ENCODE measurements at regions not wholly inside any gene's neighbourhood (a gene's known extent, or its start where the extent isn't known, plus 50 kb on each side); places are given as distances from the start of the nearest gene placed in this dataset.
"Not testable (repeated sequence)": the region's sequence is repeated elsewhere in the genome, so short reads cannot be mapped to it uniquely, and the experiment has no call there.

GRCh38 chr15:35967968-35968367 lies 422.0 kb upstream of the DPH6 start:
- H3K4me3 Mint-ChIP-seq; H3K4me1 Mint-ChIP-seq (ENCODE audit: low read depth); H3K9me3 Mint-ChIP-seq; H3K36me3 Mint-ChIP-seq (ENCODE audit: insufficient read depth); H3K27me3 Mint-ChIP-seq (ENCODE audit: low read depth); ATAC-seq; DNase-seq: not testable (repeated sequence)

GRCh38 chr15:35973029-35973428 lies 427.1 kb upstream of the DPH6 start:
- no peak for ATAC-seq
- H3K36me3 Mint-ChIP-seq (ENCODE audit: insufficient read depth), result no peaks in the 10 kb centered on the region
- H3K4me3 Mint-ChIP-seq, result no peak overlapping the region
- no peaks in the 10 kb centered on the region for H3K4me1 Mint-ChIP-seq (ENCODE audit: low read depth)
- H3K9me3 Mint-ChIP-seq, result no peaks in the 10 kb centered on the region
- H3K27me3 Mint-ChIP-seq (ENCODE audit: low read depth), result no peaks in the 10 kb centered on the region
- DNase-seq, result no peak

- Mint-ChIP-seq H3K36me3 (ENCODE audit: insufficient read depth) (no peaks in the 10 kb centered on the region), H3K4me1 (ENCODE audit: low read depth) (no peaks in the 10 kb centered on the region), H3K27me3 (ENCODE audit: low read depth) (no peaks in the 10 kb centered on the region), H3K9me3 (no peaks in the 10 kb centered on the region), H3K4me3 (no peak overlapping the region)
- DNase-seq (no peak), ATAC-seq (no peak)
Observed at GRCh38 chr15:35974052-35974451, 428.1 kb upstream of the DPH6 start.

- Mint-ChIP-seq H3K4me3 (no peak overlapping the region), H3K36me3 (ENCODE audit: insufficient read depth) (no peaks in the 10 kb centered on the region), H3K9me3 (no peaks in the 10 kb centered on the region), H3K4me1 (ENCODE audit: low read depth) (no peaks in the 10 kb centered on the region), H3K27me3 (ENCODE audit: low read depth) (no peaks in the 10 kb centered on the region)
- ATAC-seq (no peak), DNase-seq (no peak)
Observed at GRCh38 chr15:35975941-35976340, 430.0 kb upstream of the DPH6 start.

GRCh38 chr15:35979608-35980007 lies 433.6 kb upstream of the DPH6 start:
- ATAC-seq, result no peak
- H3K4me3 Mint-ChIP-seq, result no peak overlapping the region
- DNase-seq, result no peak
- H3K4me1 Mint-ChIP-seq (ENCODE audit: low read depth), result no peaks in the 10 kb centered on the region
- H3K36me3 Mint-ChIP-seq (ENCODE audit: insufficient read depth), result no peaks in the 10 kb centered on the region
- H3K9me3 Mint-ChIP-seq, result no peaks in the 10 kb centered on the region
- H3K27me3 Mint-ChIP-seq (ENCODE audit: low read depth), result no peaks in the 10 kb centered on the region

- Mint-ChIP-seq H3K4me3 (no peak overlapping the region), H3K36me3 (ENCODE audit: insufficient read depth) (no peaks in the 10 kb centered on the region), H3K9me3 (no peaks in the 10 kb centered on the region), H3K27me3 (ENCODE audit: low read depth) (no peaks in the 10 kb centered on the region), H3K4me1 (ENCODE audit: low read depth) (no peaks in the 10 kb centered on the region)
- DNase-seq, result no peak
- ATAC-seq, result no peak
Observed at GRCh38 chr15:35980719-35981118, 434.8 kb upstream of the DPH6 start.

GRCh38 chr15:35986191-35986721 lies 440.3 kb upstream of the DPH6 start:
- Mint-ChIP-seq H3K9me3 (no peaks in the 10 kb centered on the region), H3K4me1 (ENCODE audit: low read depth) (no peaks in the 10 kb centered on the region), H3K36me3 (ENCODE audit: insufficient read depth) (no peaks in the 10 kb centered on the region), H3K27me3 (ENCODE audit: low read depth) (peaks cover 4% of the 10 kb centered on the region), H3K4me3 (no peak overlapping the region)
- ATAC-seq, result no peak
- DNase-seq, result no peak

GRCh38 chr15:35987056-35987455 lies 441.1 kb upstream of the DPH6 start:
- no peaks in the 10 kb centered on the region for H3K4me1 Mint-ChIP-seq (ENCODE audit: low read depth)
- H3K27me3 Mint-ChIP-seq (ENCODE audit: low read depth), result peaks cover 4% of the 10 kb centered on the region
- ATAC-seq, result no peak
- H3K9me3 Mint-ChIP-seq, result no peaks in the 10 kb centered on the region
- DNase-seq, result no peak
- no peaks in the 10 kb centered on the region for H3K36me3 Mint-ChIP-seq (ENCODE audit: insufficient read depth)
- H3K4me3 Mint-ChIP-seq, result no peak overlapping the region

GRCh38 chr15:35991386-35991785 lies 445.4 kb upstream of the DPH6 start:
- DNase-seq (no peak), ATAC-seq (no peak)
- Mint-ChIP-seq H3K9me3 (no peaks in the 10 kb centered on the region), H3K4me3 (no peak overlapping the region), H3K36me3 (ENCODE audit: insufficient read depth) (no peaks in the 10 kb centered on the region), H3K27me3 (ENCODE audit: low read depth) (peaks cover 4% of the 10 kb centered on the region), H3K4me1 (ENCODE audit: low read depth) (no peaks in the 10 kb centered on the region)

- Mint-ChIP-seq H3K4me3 (no peak overlapping the region), H3K4me1 (ENCODE audit: low read depth) (no peaks in the 10 kb centered on the region), H3K9me3 (no peaks in the 10 kb centered on the region), H3K36me3 (ENCODE audit: insufficient read depth) (no peaks in the 10 kb centered on the region), H3K27me3 (ENCODE audit: low read depth) (peaks cover 2% of the 10 kb centered on the region)
- no peak for DNase-seq
- no peak for ATAC-seq
Observed at GRCh38 chr15:35992791-35993190, 446.8 kb upstream of the DPH6 start.

- H3K4me1 Mint-ChIP-seq (ENCODE audit: low read depth), result no peaks in the 10 kb centered on the region
- H3K4me3 Mint-ChIP-seq, result no peak overlapping the region
- ATAC-seq (no peak), DNase-seq (no peak)
- no peaks in the 10 kb centered on the region for H3K9me3 Mint-ChIP-seq
- H3K36me3 Mint-ChIP-seq (ENCODE audit: insufficient read depth), result no peaks in the 10 kb centered on the region
- H3K27me3 Mint-ChIP-seq (ENCODE audit: low read depth), result peaks cover 2% of the 10 kb centered on the region
Observed at GRCh38 chr15:35993196-35993595, 447.2 kb upstream of the DPH6 start.

- Mint-ChIP-seq H3K9me3 (no peaks in the 10 kb centered on the region), H3K27me3 (ENCODE audit: low read depth) (peaks cover 2% of the 10 kb centered on the region), H3K4me3 (no peak overlapping the region), H3K36me3 (ENCODE audit: insufficient read depth) (no peaks in the 10 kb centered on the region), H3K4me1 (ENCODE audit: low read depth) (no peaks in the 10 kb centered on the region)
- DNase-seq, result no peak
- ATAC-seq, result no peak
Observed at GRCh38 chr15:35994876-35995275, 448.9 kb upstream of the DPH6 start.

GRCh38 chr15:35998663-35999602 lies 453.0 kb upstream of the DPH6 start:
- no peaks in the 10 kb centered on the region for H3K9me3 Mint-ChIP-seq
- H3K4me1 Mint-ChIP-seq (ENCODE audit: low read depth), result no peaks in the 10 kb centered on the region
- H3K27me3 Mint-ChIP-seq (ENCODE audit: low read depth), result no peaks in the 10 kb centered on the region
- ATAC-seq (no peak), DNase-seq (no peak)
- H3K36me3 Mint-ChIP-seq (ENCODE audit: insufficient read depth), result no peaks in the 10 kb centered on the region
- H3K4me3 Mint-ChIP-seq, result no peak overlapping the region

GRCh38 chr15:36004891-36005490 lies 459.0 kb upstream of the DPH6 start:
- Mint-ChIP-seq H3K4me1 (ENCODE audit: low read depth) (no peaks in the 10 kb centered on the region), H3K27me3 (ENCODE audit: low read depth) (no peaks in the 10 kb centered on the region), H3K9me3 (no peaks in the 10 kb centered on the region), H3K36me3 (ENCODE audit: insufficient read depth) (no peaks in the 10 kb centered on the region), H3K4me3 (no peak overlapping the region)
- ATAC-seq, result no peak
- no peak for DNase-seq

- Mint-ChIP-seq H3K36me3 (ENCODE audit: insufficient read depth) (no peaks in the 10 kb centered on the region), H3K9me3 (no peaks in the 10 kb centered on the region), H3K27me3 (ENCODE audit: low read depth) (no peaks in the 10 kb centered on the region), H3K4me1 (ENCODE audit: low read depth) (no peaks in the 10 kb centered on the region), H3K4me3 (no peak overlapping the region)
- ATAC-seq (no peak), DNase-seq (no peak)
Observed at GRCh38 chr15:36005542-36005941, 459.6 kb upstream of the DPH6 start.

All from activated T-cell treated with anti-CD3 and anti-CD28 coated beads, Interleukin-2, amount 50 U/mL, for 4 hours (primary cell).